Fibroblast of the aortic adventitia (primary cell): ENCODE measurements at regions not wholly inside any gene's neighbourhood (a gene's known extent, or its start where the extent isn't known, plus 50 kb on each side); places are given as distances from the start of the nearest gene placed in this dataset.

Experiments used
- DNase-seq: peaks from one replicate; pipeline ENCODE4 v3.0.0-alpha.2; 2010; ENCODE audit warnings: low read depth
- H3K4me3 ChIP-seq: 2 replicates; pipeline ENCODE4 v1.5.1; 2011; ENCODE audit warnings: low read depth, mild to moderate bottlenecking, control low read depth, low read length, moderate library complexity
- CTCF ChIP-seq: IDR thresholded peaks from 2 replicates; pipeline ENCODE4 v1.5.1; 2011; ENCODE audit warnings: mild to moderate bottlenecking, low read length, control low read depth, inconsistent platforms; ENCODE audit not compliant: insufficient read depth

GRCh38 chr1:229192853-229193252 lies 78.1 kb upstream of the RAB4A start:
- no peak overlapping the region for H3K4me3 ChIP-seq
- no peak for TF ChIP-seq CTCF
- no peak for DNase-seq

- no peak overlapping the region for H3K4me3 ChIP-seq
- no peak for DNase-seq
- TF ChIP-seq CTCF, result no peak
These were observed 76.8 kb upstream of the RAB4A start for GRCh38 chr1:229194096-229194495.

- no peak overlapping the region for H3K4me3 ChIP-seq
- TF ChIP-seq CTCF, result no peak
- DNase-seq, result no peak
These were observed 75.7 kb upstream of the RAB4A start for GRCh38 chr1:229195246-229195645.

- TF ChIP-seq CTCF, result no peak
- peak; percentile 66 for DNase-seq
- H3K4me3 ChIP-seq, result no peak overlapping the region
These were observed 74.3 kb upstream of the RAB4A start for GRCh38 chr1:229196404-229197264.

- H3K4me3 ChIP-seq, result no peak overlapping the region
- no peak for DNase-seq
- no peak for TF ChIP-seq CTCF
These were observed 73.7 kb upstream of the RAB4A start for GRCh38 chr1:229197265-229197585.

- TF ChIP-seq CTCF, result no peak
- no peak for DNase-seq
- no peak overlapping the region for H3K4me3 ChIP-seq
These were observed 71.4 kb upstream of the RAB4A start for GRCh38 chr1:229199261-229200243.
